ENCODE measurements at regions not wholly inside any gene's neighbourhood (a gene's known extent, or its start where the extent isn't known, plus 50 kb on each side); places are given as distances from the start of the nearest gene placed in this dataset.

- no peak overlapping the region for H3K4me3 Mint-ChIP-seq
Observed at GRCh38 chr12:67797185-67797741, 148.7 kb downstream of the DYRK2 start.

GRCh38 chr12:67797753-67798152 is 149.2 kb downstream of the DYRK2 start:
- Mint-ChIP-seq H3K27me3 (no peaks in the 10 kb centered on the region), H3K9me3 (no peaks in the 10 kb centered on the region)

More at GRCh38 chr12:67797185-67797741, 148.7 kb downstream of the DYRK2 start:
- H3K27me3 Mint-ChIP-seq = no peaks in the 10 kb centered on the region
- no peaks in the 10 kb centered on the region for H3K36me3 Mint-ChIP-seq
- DNase-seq (ENCODE audit: extremely low spot score, unreplicated experiment) = no peak
- no peak overlapping the region for H3K27ac Mint-ChIP-seq
- H3K9me3 Mint-ChIP-seq = no peaks in the 10 kb centered on the region
- peaks cover 10% of the 10 kb centered on the region for H3K4me1 Mint-ChIP-seq (ENCODE audit: unreplicated experiment)
- TF ChIP-seq CTCF (conservative IDR thresholded peaks at IDR 0.05) = no peak

GRCh38 chr12:67798768-67799167 is 150.2 kb downstream of the DYRK2 start:
- Mint-ChIP-seq H3K9me3 (no peaks in the 10 kb centered on the region), H3K27ac (no peak overlapping the region), H3K4me1 (ENCODE audit: unreplicated experiment) (peaks cover 10% of the 10 kb centered on the region), H3K27me3 (no peaks in the 10 kb centered on the region), H3K36me3 (no peaks in the 10 kb centered on the region), H3K4me3 (no peak overlapping the region)
- no peak for DNase-seq (ENCODE audit: extremely low spot score, unreplicated experiment)
- no peak for TF ChIP-seq CTCF (conservative IDR thresholded peaks at IDR 0.05)

More at GRCh38 chr12:67797753-67798152, 149.2 kb downstream of the DYRK2 start:
- Mint-ChIP-seq H3K36me3 (no peaks in the 10 kb centered on the region), H3K4me1 (ENCODE audit: unreplicated experiment) (peaks cover 10% of the 10 kb centered on the region), H3K27ac (no peak overlapping the region), H3K4me3 (no peak overlapping the region)
- no peak for TF ChIP-seq CTCF (conservative IDR thresholded peaks at IDR 0.05)
- no peak for DNase-seq (ENCODE audit: extremely low spot score, unreplicated experiment)

- H3K36me3 Mint-ChIP-seq = no peaks in the 10 kb centered on the region
- no peak for DNase-seq (ENCODE audit: extremely low spot score, unreplicated experiment)
- TF ChIP-seq CTCF (conservative IDR thresholded peaks at IDR 0.05) = no peak
Observed at GRCh38 chr12:67802731-67803130, 154.2 kb downstream of the DYRK2 start.

GRCh38 chr12:67803278-67803993 is 154.9 kb downstream of the DYRK2 start:
- DNase-seq (ENCODE audit: extremely low spot score, unreplicated experiment) = no peak
- no peaks in the 10 kb centered on the region for H3K9me3 Mint-ChIP-seq
- peaks cover 9% of the 10 kb centered on the region for H3K4me1 Mint-ChIP-seq (ENCODE audit: unreplicated experiment)
- no peak overlapping the region for H3K4me3 Mint-ChIP-seq
- TF ChIP-seq CTCF (conservative IDR thresholded peaks at IDR 0.05) = no peak
- no peaks in the 10 kb centered on the region for H3K27me3 Mint-ChIP-seq
- H3K27ac Mint-ChIP-seq = no peak overlapping the region
- no peaks in the 10 kb centered on the region for H3K36me3 Mint-ChIP-seq

More at GRCh38 chr12:67802731-67803130, 154.2 kb downstream of the DYRK2 start:
- H3K4me1 Mint-ChIP-seq (ENCODE audit: unreplicated experiment) = peaks cover 10% of the 10 kb centered on the region
- no peaks in the 10 kb centered on the region for H3K27me3 Mint-ChIP-seq
- H3K9me3 Mint-ChIP-seq = no peaks in the 10 kb centered on the region
- H3K27ac Mint-ChIP-seq = no peak overlapping the region
- no peak overlapping the region for H3K4me3 Mint-ChIP-seq
